Natural killer cell (primary cell): ENCODE measurements at regions not wholly inside any gene's neighbourhood (a gene's known extent, or its start where the extent isn't known, plus 50 kb on each side); places are given as distances from the start of the nearest gene placed in this dataset.
"Not testable (repeated sequence)": the region's sequence is repeated elsewhere in the genome, so short reads cannot be mapped to it uniquely, and the experiment has no call there.

Source experiments
- ATAC-seq, 3 donors: fragments of 150-1000 bp in 2 of 3; fragments of 200-7000 bp in 1 of 3; cut with Tn5 transposase; 1 replicate in 1 of 3; 2 replicates in 2 of 3; pipeline ENCODE4 v1.10.0; 2021; ENCODE audit warnings: mild to moderate bottlenecking in 2 of 3, moderate library complexity in 2 of 3
- DNase-seq, 2 donors: peaks; one replicate each; pipeline versions ENCODE4 v3.0.0 to v3.0.0-alpha.2; 2013 to 2021; ENCODE audit warnings: mixed read lengths in 1 of 2
- H3K27ac ChIP-seq: one replicate; pipeline ENCODE4 v1.5.1; 2013; ENCODE audit warnings: mild to moderate bottlenecking, low read length
- H3K27me3 ChIP-seq: one replicate; pipeline ENCODE4 v1.6.1; 2013; ENCODE audit warnings: low read length; ENCODE audit not compliant: control insufficient read depth, insufficient read depth
- H3K36me3 ChIP-seq: one replicate; pipeline ENCODE4 v1.6.1; 2013; ENCODE audit warnings: low read length; ENCODE audit not compliant: control insufficient read depth, insufficient read depth
- H3K4me1 ChIP-seq: one replicate; pipeline ENCODE4 v1.6.1; 2013; ENCODE audit warnings: low read length; ENCODE audit not compliant: control insufficient read depth, insufficient read depth
- H3K4me3 ChIP-seq: one replicate; pipeline ENCODE4 v1.5.1; 2013; ENCODE audit warnings: low read length
- H3K9me3 ChIP-seq: one replicate; pipeline ENCODE4 v1.6.1; 2013; ENCODE audit warnings: low read length; ENCODE audit not compliant: control insufficient read depth, insufficient read depth
- H3K27ac Mint-ChIP-seq, 2 donors: one replicate each; pipeline ENCODE4 v1.8.0; 2022; ENCODE audit warnings: mild to moderate bottlenecking in 2 of 2, mixed read lengths in 2 of 2, moderate library complexity in 1 of 2
- H3K27me3 Mint-ChIP-seq, 2 donors: one replicate each; pipeline ENCODE4 v1.8.0; 2022; ENCODE audit warnings: low read depth in 2 of 2, mixed read lengths in 2 of 2
- H3K36me3 Mint-ChIP-seq: one replicate; pipeline ENCODE4 v1.8.0; 2022; ENCODE audit warnings: mixed read lengths
- H3K4me1 Mint-ChIP-seq, 2 donors: one replicate each; pipeline ENCODE4 v1.8.0; 2022; ENCODE audit warnings: mixed read lengths in 2 of 2
- H3K4me3 Mint-ChIP-seq: one replicate; pipeline ENCODE4 v1.8.0; 2022; ENCODE audit warnings: mild to moderate bottlenecking, moderate library complexity, mixed read lengths
- H3K9me3 Mint-ChIP-seq, 2 donors: one replicate each; pipeline ENCODE4 v1.8.0; 2022; ENCODE audit warnings: mixed read lengths in 2 of 2
- CTCF ChIP-seq: fragments of 200-600 bp; IDR thresholded peaks from one replicate; pipeline ENCODE4 v1.8.0; 2022; ENCODE audit warnings: antibody characterized with exemption
- WGBS: methylation state at CpG from one replicate; pipeline ENCODE4 v1.1.7; 2013; ENCODE audit warnings: missing lambda C conversion rate; ENCODE audit not compliant: insufficient coverage; 5-methylcytosine and 5-hydroxymethylcytosine counted together
- intact Hi-C: fragments of 100-400 bp; cut with micrococcal nuclease; formaldehyde crosslinking; loops from one replicate; pipeline ENCODE4 v1.14.2; 2022

DNA sequence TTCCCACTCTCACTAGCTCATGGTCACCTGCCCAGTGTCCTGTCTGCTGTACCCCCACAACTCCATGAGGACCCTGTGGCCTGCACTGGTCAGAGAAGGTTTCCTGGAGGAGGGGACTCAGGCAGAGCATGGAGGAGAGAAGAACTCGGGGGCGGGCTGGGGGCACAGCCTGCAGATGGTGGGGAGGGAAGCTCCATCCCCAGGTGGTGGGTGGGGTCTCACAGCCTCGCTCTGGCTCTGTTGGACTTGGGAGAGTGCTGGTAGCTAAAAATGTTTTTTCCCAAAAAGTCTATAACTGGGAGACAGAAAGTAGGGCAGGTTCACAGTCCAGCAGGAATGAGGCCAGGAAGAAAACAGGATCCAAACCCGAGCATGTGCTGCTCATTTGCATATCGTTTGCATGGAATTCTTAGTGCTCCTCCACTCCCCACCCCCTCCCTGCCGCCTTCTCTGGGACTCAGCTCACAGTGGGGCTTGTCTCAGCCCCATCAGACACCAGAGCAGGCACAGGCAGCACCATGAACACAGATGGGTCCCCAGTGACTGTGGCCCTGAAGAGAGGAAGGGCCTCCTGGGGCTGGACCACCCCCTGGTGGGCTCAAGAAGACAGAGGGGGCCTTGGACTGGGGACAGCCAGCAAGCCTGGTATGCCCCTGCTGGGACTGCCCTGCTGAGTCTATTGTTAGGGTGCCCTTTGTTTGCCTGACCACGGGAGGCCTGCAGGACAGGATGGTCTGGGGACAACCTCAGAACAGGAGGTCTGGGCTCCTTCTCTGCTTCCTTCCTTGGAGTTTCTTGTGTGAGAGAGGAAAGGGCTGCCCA lies 67.0 kb upstream of the SFSWAP start:
- no peak for DNase-seq
- Mint-ChIP-seq H3K27me3 (peaks cover 0 to 11% of the 10 kb centered on the region in 2 donors), H3K4me3 (no peak overlapping the region), H3K4me1 (no peaks in the 10 kb centered on the region), H3K36me3 (no peaks in the 10 kb centered on the region), H3K27ac (no peak overlapping the region), H3K9me3 (no peaks in the 10 kb centered on the region)
- Histone ChIP-seq H3K4me1 (no peaks in the 10 kb centered on the region), H3K36me3 (no peaks in the 10 kb centered on the region), H3K27ac (no peak overlapping the region), H3K27me3 (no peaks in the 10 kb centered on the region), H3K4me3 (no peak overlapping the region), H3K9me3 (no peaks in the 10 kb centered on the region)
- no peak for TF ChIP-seq CTCF
- no peak for ATAC-seq
- WGBS: 66% methylated on average over 7 of the region's 7 CpGs
- intact Hi-C loops: no loop called here

GRCh38 chr12:131644481-131644880 lies 66.4 kb upstream of the SFSWAP start:
- Mint-ChIP-seq H3K4me1 (no peaks in the 10 kb centered on the region), H3K27ac (no peak overlapping the region), H3K9me3 (no peaks in the 10 kb centered on the region), H3K27me3 (peaks cover 0 to 11% of the 10 kb centered on the region in 2 donors), H3K4me3 (no peak overlapping the region), H3K36me3 (no peaks in the 10 kb centered on the region)
- Histone ChIP-seq H3K4me3 (no peak overlapping the region), H3K27ac (no peak overlapping the region), H3K4me1 (no peaks in the 10 kb centered on the region), H3K36me3 (no peaks in the 10 kb centered on the region), H3K9me3 (no peaks in the 10 kb centered on the region), H3K27me3 (no peaks in the 10 kb centered on the region)
- intact Hi-C loops: no loop called here
- DNase-seq: no peak
- ATAC-seq: no peak
- 79% methylated on average over 1 of the region's 1 CpG for WGBS
- no peak for TF ChIP-seq CTCF

DNA sequence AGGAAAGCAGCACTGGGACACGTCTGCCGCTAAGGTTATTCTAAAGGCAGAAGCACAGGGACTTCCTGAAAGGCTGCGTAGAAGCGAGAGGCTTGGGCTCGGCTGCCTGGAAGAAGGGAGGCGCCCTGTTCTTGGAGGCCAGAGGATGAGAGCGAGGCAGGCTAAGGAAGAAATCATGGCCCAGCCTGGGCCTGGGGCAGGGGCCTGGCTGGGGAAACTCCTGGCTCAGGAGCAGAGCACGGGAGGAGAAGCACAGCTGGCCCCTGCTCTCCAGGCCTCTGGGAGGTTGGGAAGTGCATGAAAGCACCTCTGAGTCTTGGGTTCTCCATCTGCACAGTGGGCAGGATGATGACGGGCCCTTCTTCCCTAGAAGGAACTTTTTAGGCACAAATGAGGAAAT lies 66.0 kb upstream of the SFSWAP start:
- not testable (repeated sequence) for H3K27ac ChIP-seq, H3K27ac Mint-ChIP-seq, H3K27me3 ChIP-seq, H3K36me3 ChIP-seq, H3K4me1 Mint-ChIP-seq, H3K9me3 Mint-ChIP-seq, ATAC-seq, H3K36me3 Mint-ChIP-seq, DNase-seq, H3K4me1 ChIP-seq, H3K9me3 ChIP-seq, H3K4me3 Mint-ChIP-seq, H3K4me3 ChIP-seq
- intact Hi-C loops: loop anchor here (5.0 kb wide), 1 partner anchor 333 kb away; no protein-coding TSS in a partner anchor
- H3K27me3 Mint-ChIP-seq: peaks cover 0 to 15% of the 10 kb centered on the region in 2 donors
- 93% methylated on average over 8 of the region's 9 CpGs for WGBS

GRCh38 chr12:131645557-131645956 lies 65.3 kb upstream of the SFSWAP start:
- not testable (repeated sequence) for ATAC-seq, H3K9me3 Mint-ChIP-seq, H3K4me3 Mint-ChIP-seq, H3K4me1 ChIP-seq, H3K27me3 ChIP-seq, H3K36me3 Mint-ChIP-seq, DNase-seq, H3K27ac ChIP-seq, H3K4me3 ChIP-seq, H3K4me1 Mint-ChIP-seq, H3K36me3 ChIP-seq, H3K9me3 ChIP-seq, H3K27ac Mint-ChIP-seq
- 46% methylated on average over 9 of the region's 13 CpGs for WGBS
- peaks cover under 1 to 13% of the 10 kb centered on the region in 2 donors for H3K27me3 Mint-ChIP-seq
- intact Hi-C loops: loop anchor here (5.0 kb wide), 1 partner anchor 333 kb away; no protein-coding TSS in a partner anchor

DNA sequence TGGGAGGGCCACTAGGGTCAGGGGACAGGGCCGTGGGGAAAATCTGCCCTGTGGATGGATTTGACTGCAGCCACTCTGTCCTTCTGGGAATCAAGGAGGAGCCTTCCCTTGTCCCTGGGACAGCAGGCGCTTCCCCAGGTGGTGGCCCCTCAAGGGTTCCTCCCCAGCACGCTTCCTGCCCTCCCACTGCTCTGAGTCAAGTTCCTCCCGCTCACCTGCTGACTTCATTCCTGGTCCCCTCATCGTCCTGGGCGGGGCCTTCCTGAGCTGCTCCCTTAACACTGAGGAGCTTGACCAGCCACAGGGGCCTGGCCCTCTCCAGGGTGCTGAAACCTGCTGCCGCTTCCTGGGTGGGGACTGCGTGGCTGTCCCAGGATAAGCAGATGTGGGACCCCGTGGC lies 64.4 kb upstream of the SFSWAP start:
- not testable (repeated sequence) for H3K27ac Mint-ChIP-seq, H3K4me1 ChIP-seq, H3K4me1 Mint-ChIP-seq, H3K27ac ChIP-seq, H3K36me3 Mint-ChIP-seq, DNase-seq, ATAC-seq, H3K9me3 Mint-ChIP-seq, H3K36me3 ChIP-seq, H3K9me3 ChIP-seq, H3K4me3 ChIP-seq, H3K4me3 Mint-ChIP-seq, H3K27me3 ChIP-seq
- whole genome bisulfite sequencing: 59% methylated on average over 4 of the region's 9 CpGs
- intact Hi-C loops: loop anchor here (5.0 kb wide), 1 partner anchor 334 kb away; no protein-coding TSS in a partner anchor
- H3K27me3 Mint-ChIP-seq: peaks cover 10 to 17% of the 10 kb centered on the region in 2 donors
